IPS-20b (cell line): ENCODE measurements at regions not wholly inside any gene's neighbourhood (a gene's known extent, or its start where the extent isn't known, plus 50 kb on each side); places are given as distances from the start of the nearest gene placed in this dataset.

ENCODE experiments used
- H3K27ac ChIP-seq: one replicate; pipeline ENCODE4 v1.5.1; 2013; ENCODE audit warnings: low read length
- H3K27me3 ChIP-seq: 2 replicates; pipeline ENCODE4 v1.6.1; 2013; ENCODE audit warnings: mild to moderate bottlenecking, low read length, inconsistent platforms; ENCODE audit not compliant: insufficient read depth
- H3K36me3 ChIP-seq: 2 replicates; pipeline ENCODE4 v1.6.1; 2013; ENCODE audit warnings: low read depth, mild to moderate bottlenecking, inconsistent platforms, low read length, moderate library complexity; ENCODE audit not compliant: insufficient read depth
- H3K4me1 ChIP-seq: 2 replicates; pipeline ENCODE4 v1.6.1; 2013; ENCODE audit warnings: mild to moderate bottlenecking, control low read depth, inconsistent platforms, low read length, moderate library complexity; ENCODE audit not compliant: insufficient read depth
- H3K4me3 ChIP-seq: 2 replicates; pipeline ENCODE4 v1.5.1; 2013; ENCODE audit warnings: mild to moderate bottlenecking, low read length, inconsistent platforms
- H3K9ac ChIP-seq: 2 replicates; pipeline ENCODE4 v1.6.1; 2013; ENCODE audit warnings: low read depth, mild to moderate bottlenecking, inconsistent platforms, low read length, moderate library complexity
- H3K9me3 ChIP-seq: 2 replicates; pipeline ENCODE4 v1.6.1; 2013; ENCODE audit warnings: mild to moderate bottlenecking, low read depth, low read length, inconsistent platforms; ENCODE audit not compliant: insufficient read depth

- H3K4me3 ChIP-seq: no peak overlapping the region
- H3K27ac ChIP-seq: no peak overlapping the region
- H3K27me3 ChIP-seq: no peaks in the 10 kb centered on the region
- H3K4me1 ChIP-seq: no peaks in the 10 kb centered on the region
- H3K36me3 ChIP-seq: no peaks in the 10 kb centered on the region
- H3K9me3 ChIP-seq: no peaks in the 10 kb centered on the region
- no peak overlapping the region for H3K9ac ChIP-seq
Observed at GRCh38 chr4:124329134-124329533, 383.4 kb downstream of the ANKRD50 start.

GRCh38 chr4:124330045-124330444, 382.5 kb downstream of the ANKRD50 start:
- Histone ChIP-seq H3K27me3 (no peaks in the 10 kb centered on the region), H3K27ac (no peak overlapping the region), H3K9ac (no peak overlapping the region), H3K36me3 (no peaks in the 10 kb centered on the region), H3K4me1 (no peaks in the 10 kb centered on the region), H3K9me3 (no peaks in the 10 kb centered on the region), H3K4me3 (no peak overlapping the region)

GRCh38 chr4:124331781-124332180, 380.8 kb downstream of the ANKRD50 start:
- Histone ChIP-seq H3K36me3 (no peaks in the 10 kb centered on the region), H3K4me1 (no peaks in the 10 kb centered on the region), H3K9ac (no peak overlapping the region), H3K9me3 (no peaks in the 10 kb centered on the region), H3K4me3 (no peak overlapping the region), H3K27me3 (no peaks in the 10 kb centered on the region), H3K27ac (no peak overlapping the region)

GRCh38 chr4:124333466-124333865, 379.1 kb downstream of the ANKRD50 start:
- no peaks in the 10 kb centered on the region for H3K4me1 ChIP-seq
- H3K9me3 ChIP-seq: no peaks in the 10 kb centered on the region

GRCh38 chr4:124334119-124334518, 378.4 kb downstream of the ANKRD50 start:
- no peak overlapping the region for H3K4me3 ChIP-seq
- no peaks in the 10 kb centered on the region for H3K27me3 ChIP-seq
- H3K4me1 ChIP-seq: no peaks in the 10 kb centered on the region
- H3K9ac ChIP-seq: no peak overlapping the region
- H3K9me3 ChIP-seq: no peaks in the 10 kb centered on the region
- H3K36me3 ChIP-seq: no peaks in the 10 kb centered on the region
- no peak overlapping the region for H3K27ac ChIP-seq

More at GRCh38 chr4:124333466-124333865, 379.1 kb downstream of the ANKRD50 start:
- no peak overlapping the region for H3K4me3 ChIP-seq
- no peaks in the 10 kb centered on the region for H3K27me3 ChIP-seq
- H3K9ac ChIP-seq: no peak overlapping the region
- no peak overlapping the region for H3K27ac ChIP-seq
- H3K36me3 ChIP-seq: no peaks in the 10 kb centered on the region

- H3K36me3 ChIP-seq: no peaks in the 10 kb centered on the region
- H3K9me3 ChIP-seq: no peaks in the 10 kb centered on the region
- no peak overlapping the region for H3K9ac ChIP-seq
- H3K27ac ChIP-seq: no peak overlapping the region
- no peaks in the 10 kb centered on the region for H3K4me1 ChIP-seq
- H3K27me3 ChIP-seq: no peaks in the 10 kb centered on the region
- H3K4me3 ChIP-seq: no peak overlapping the region
Observed at GRCh38 chr4:124337874-124338273, 374.7 kb downstream of the ANKRD50 start.

GRCh38 chr4:124343661-124344171, 368.8 kb downstream of the ANKRD50 start:
- no peak overlapping the region for H3K4me3 ChIP-seq
- no peaks in the 10 kb centered on the region for H3K4me1 ChIP-seq
- no peak overlapping the region for H3K9ac ChIP-seq
- H3K27me3 ChIP-seq: no peaks in the 10 kb centered on the region
- H3K27ac ChIP-seq: no peak overlapping the region
- no peaks in the 10 kb centered on the region for H3K9me3 ChIP-seq
- no peaks in the 10 kb centered on the region for H3K36me3 ChIP-seq

- Histone ChIP-seq H3K9ac (no peak overlapping the region), H3K9me3 (no peaks in the 10 kb centered on the region), H3K4me3 (no peak overlapping the region), H3K36me3 (no peaks in the 10 kb centered on the region), H3K27ac (no peak overlapping the region), H3K4me1 (no peaks in the 10 kb centered on the region), H3K27me3 (no peaks in the 10 kb centered on the region)
Observed at GRCh38 chr4:124372916-124373315, 339.6 kb downstream of the ANKRD50 start.

- no peaks in the 10 kb centered on the region for H3K27me3 ChIP-seq
- no peaks in the 10 kb centered on the region for H3K36me3 ChIP-seq
- no peaks in the 10 kb centered on the region for H3K4me1 ChIP-seq
- H3K9ac ChIP-seq: no peak overlapping the region
- no peaks in the 10 kb centered on the region for H3K9me3 ChIP-seq
- no peak overlapping the region for H3K27ac ChIP-seq
- no peak overlapping the region for H3K4me3 ChIP-seq
Observed at GRCh38 chr4:124386163-124386562, 326.4 kb downstream of the ANKRD50 start.

GRCh38 chr4:124386648-124387047, 325.9 kb downstream of the ANKRD50 start:
- Histone ChIP-seq H3K27ac (no peak overlapping the region), H3K4me3 (no peak overlapping the region), H3K9ac (no peak overlapping the region), H3K4me1 (no peaks in the 10 kb centered on the region), H3K9me3 (no peaks in the 10 kb centered on the region), H3K27me3 (no peaks in the 10 kb centered on the region), H3K36me3 (no peaks in the 10 kb centered on the region)

- no peak overlapping the region for H3K27ac ChIP-seq
- H3K9ac ChIP-seq: no peak overlapping the region
- no peaks in the 10 kb centered on the region for H3K36me3 ChIP-seq
- no peaks in the 10 kb centered on the region for H3K4me1 ChIP-seq
- H3K9me3 ChIP-seq: no peaks in the 10 kb centered on the region
- H3K4me3 ChIP-seq: no peak overlapping the region
- no peaks in the 10 kb centered on the region for H3K27me3 ChIP-seq
Observed at GRCh38 chr4:124389591-124389990, 322.9 kb downstream of the ANKRD50 start.

GRCh38 chr4:124390861-124391260, 321.7 kb downstream of the ANKRD50 start:
- Histone ChIP-seq H3K4me1 (no peaks in the 10 kb centered on the region), H3K9me3 (no peaks in the 10 kb centered on the region), H3K9ac (no peak overlapping the region), H3K4me3 (no peak overlapping the region), H3K27me3 (no peaks in the 10 kb centered on the region), H3K27ac (no peak overlapping the region), H3K36me3 (no peaks in the 10 kb centered on the region)
